Gastroesophageal sphincter (tissue), 3 donors: ENCODE measurements at regions not wholly inside any gene's neighbourhood (a gene's known extent, or its start where the extent isn't known, plus 50 kb on each side); places are given as distances from the start of the nearest gene placed in this dataset.
"Not testable (repeated sequence)": the region's sequence is repeated elsewhere in the genome, so short reads cannot be mapped to it uniquely, and the experiment has no call there.

Experiments
- CTCF ChIP-seq, 4 experiments: fragments of 200-600 bp in 2 of 4; fragments of 450-650 bp in 2 of 4; sonication (generic) in 1 of 4; IDR thresholded peaks; one replicate each; pipeline ENCODE4 v1.5.1; 2017 to 2019; ENCODE audit warnings: antibody characterized with exemption in 4 of 4, mild to moderate bottlenecking in 2 of 4, moderate library complexity in 2 of 4
- EP300 ChIP-seq: sonication (generic); formaldehyde crosslinking; IDR thresholded peaks from one replicate; pipeline ENCODE4 v1.6.1; 2017; ENCODE audit warnings: antibody characterized with exemption, mild to moderate bottlenecking
- POLR2A ChIP-seq, 2 donors: fragments of 450-650 bp; IDR thresholded peaks; one replicate each; pipeline ENCODE4 v1.6.1; 2017; ENCODE audit warnings: antibody characterized with exemption in 2 of 2, mild to moderate bottlenecking in 2 of 2, moderate library complexity in 1 of 2
- POLR2AphosphoS5 ChIP-seq: sonication (generic); formaldehyde crosslinking; IDR thresholded peaks from one replicate; pipeline ENCODE4 v1.6.1; 2017; ENCODE audit warnings: antibody characterized with exemption

- TF ChIP-seq CTCF (IDR thresholded peaks at IDR 0.05); POLR2AphosphoS5; POLR2A (IDR thresholded peaks at IDR 0.05); EP300: not testable (repeated sequence)
Observed at GRCh38 chr5:23420214-23420613, 87.2 kb upstream of the PRDM9 start.
